Esophagus muscularis mucosa (tissue), 2 donors: ENCODE measurements at regions not wholly inside any gene's neighbourhood (a gene's known extent, or its start where the extent isn't known, plus 50 kb on each side); places are given as distances from the start of the nearest gene placed in this dataset.

Experiments used
- POLR2A ChIP-seq: fragments of 450-650 bp; IDR thresholded peaks from one replicate; pipeline ENCODE4 v1.6.1; 2017; ENCODE audit warnings: antibody characterized with exemption, moderate library complexity, mild to moderate bottlenecking, low read depth
- POLR2AphosphoS5 ChIP-seq, 2 donors: sonication (generic); formaldehyde crosslinking; IDR thresholded peaks; one replicate each; pipeline ENCODE4 v1.6.1; 2017; ENCODE audit warnings: antibody characterized with exemption in 2 of 2

DNA sequence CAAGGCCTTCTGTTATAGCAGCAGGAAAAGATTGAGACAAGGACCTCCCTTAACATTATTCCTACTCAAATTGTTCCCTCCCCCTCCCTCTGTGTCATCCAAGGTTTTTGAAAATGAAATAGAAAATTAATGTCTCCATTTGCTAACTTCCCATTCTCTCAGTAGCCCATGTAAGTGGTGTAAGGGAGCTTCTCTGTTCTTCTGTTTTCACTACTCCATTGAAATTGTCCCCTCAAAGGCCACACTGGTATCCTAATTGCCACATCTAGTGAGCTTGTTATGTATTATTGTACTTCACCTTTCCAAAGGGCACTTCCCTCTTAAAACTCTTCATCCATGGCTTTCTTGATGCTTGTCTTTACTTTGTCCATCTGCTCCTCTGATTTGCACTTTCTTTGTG is 131.2 kb upstream of the PIK3R1 start:
- TF ChIP-seq POLR2A, result no peak
- TF ChIP-seq POLR2AphosphoS5 (IDR thresholded peaks at IDR 0.05), result no peak
